DMS79 treated with DMSO at 0.1 percent for 48 hours (cell line): ENCODE measurements at regions not wholly inside any gene's neighbourhood (a gene's known extent, or its start where the extent isn't known, plus 50 kb on each side); places are given as distances from the start of the nearest gene placed in this dataset.
A peak's percentile ranks its signal among the peaks of the same experiment; 100 is the strongest.
"Not testable (repeated sequence)": the region's sequence is repeated elsewhere in the genome, so short reads cannot be mapped to it uniquely, and the experiment has no call there.

Experiments used
- DNase-seq: peaks from one replicate; lab custom pipeline; 2025; lab: John Stamatoyannopoulos, UW

- DNase-seq: no peak
Measured at GRCh38 chrX:102784550-102784949, 64.0 kb downstream of the GPRASP3 start.

- DNase-seq: no peak
Measured at GRCh38 chrX:102787283-102787682, 66.7 kb downstream of the GPRASP3 start.

- DNase-seq: no peak
Measured at GRCh38 chrX:102808336-102808735, 87.8 kb downstream of the GPRASP3 start.

- DNase-seq: not testable (repeated sequence)
Measured at GRCh38 chrX:102818269-102818668, 97.7 kb downstream of the GPRASP3 start.

- DNase-seq: peak; percentile 35
Measured at GRCh38 chrX:102832661-102833060, 104.4 kb upstream of the RAB40AL start.

GRCh38 chrX:102833136-102833535 is 103.9 kb upstream of the RAB40AL start:
- no peak for DNase-seq

- DNase-seq: no peak
Measured at GRCh38 chrX:102835504-102836146, 101.4 kb upstream of the RAB40AL start.

GRCh38 chrX:102837847-102838246 is 99.2 kb upstream of the RAB40AL start:
- DNase-seq: no peak

GRCh38 chrX:102840871-102841705 is 96.0 kb upstream of the RAB40AL start:
- DNase-seq: no peak

- no peak for DNase-seq
Measured at GRCh38 chrX:102841706-102842003, 95.4 kb upstream of the RAB40AL start.

- no peak for DNase-seq
Measured at GRCh38 chrX:102845020-102845419, 92.1 kb upstream of the RAB40AL start.

GRCh38 chrX:102846544-102847236 is 90.4 kb upstream of the RAB40AL start:
- no peak for DNase-seq

GRCh38 chrX:102847362-102847761 is 89.7 kb upstream of the RAB40AL start:
- no peak for DNase-seq

- DNase-seq: no peak
Measured at GRCh38 chrX:102849396-102849795, 87.7 kb upstream of the RAB40AL start.

GRCh38 chrX:102858826-102859549 is 78.1 kb upstream of the RAB40AL start:
- not testable (repeated sequence) for DNase-seq

GRCh38 chrX:102859550-102859871 is 77.6 kb upstream of the RAB40AL start:
- DNase-seq: no peak

GRCh38 chrX:102860235-102860634 is 76.8 kb upstream of the RAB40AL start:
- no peak for DNase-seq

GRCh38 chrX:102863735-102864134 is 73.3 kb upstream of the RAB40AL start:
- DNase-seq: peak; percentile 68

GRCh38 chrX:102866981-102867656 is 70.0 kb upstream of the RAB40AL start:
- no peak for DNase-seq

- DNase-seq: no peak
Measured at GRCh38 chrX:102883491-102883890, 53.6 kb upstream of the RAB40AL start.
